IPS-NIHi11 (cell line): ENCODE measurements at regions not wholly inside any gene's neighbourhood (a gene's known extent, or its start where the extent isn't known, plus 50 kb on each side); places are given as distances from the start of the nearest gene placed in this dataset.
"Not testable (repeated sequence)": the region's sequence is repeated elsewhere in the genome, so short reads cannot be mapped to it uniquely, and the experiment has no call there.

Experiments used
- DNase-seq: peaks from one replicate; pipeline ENCODE4 v3.0.0; 2012; ENCODE audit warnings: mixed read lengths, low spot score

GRCh38 chr1:143778178-143778577, 193.6 kb downstream of the FAM72C start:
- not testable (repeated sequence) for DNase-seq

GRCh38 chr1:143764831-143765230, 207.0 kb downstream of the FAM72C start:
- DNase-seq, result not testable (repeated sequence)

- not testable (repeated sequence) for DNase-seq
Measured at GRCh38 chr1:143760366-143760765, 211.4 kb downstream of the FAM72C start.

- not testable (repeated sequence) for DNase-seq
Measured at GRCh38 chr1:143755961-143756360, 215.8 kb downstream of the FAM72C start.

- DNase-seq, result no peak
Measured at GRCh38 chr1:143748906-143749305, 222.9 kb downstream of the FAM72C start.

- DNase-seq, result no peak
Measured at GRCh38 chr1:143736562-143736961, 235.2 kb downstream of the FAM72C start.

- DNase-seq, result no peak
Measured at GRCh38 chr1:143735764-143736461, 235.9 kb downstream of the FAM72C start.

- DNase-seq, result not testable (repeated sequence)
Measured at GRCh38 chr1:143734261-143734660, 237.5 kb downstream of the FAM72C start.

GRCh38 chr1:143730890-143731289, 240.9 kb downstream of the FAM72C start:
- not testable (repeated sequence) for DNase-seq

GRCh38 chr1:143729449-143730111, 242.2 kb downstream of the FAM72C start:
- DNase-seq, result not testable (repeated sequence)

GRCh38 chr1:143728802-143729448, 242.9 kb downstream of the FAM72C start:
- not testable (repeated sequence) for DNase-seq

- DNase-seq, result no peak
Measured at GRCh38 chr1:143727263-143727662, 244.5 kb downstream of the FAM72C start.

- no peak for DNase-seq
Measured at GRCh38 chr1:143721024-143721373, 250.8 kb downstream of the FAM72C start.

GRCh38 chr1:143720087-143721023, 251.4 kb downstream of the FAM72C start:
- no peak for DNase-seq

GRCh38 chr1:143718524-143718923, 253.3 kb downstream of the FAM72C start:
- DNase-seq, result no peak

- DNase-seq, result no peak
Measured at GRCh38 chr1:143718021-143718420, 253.8 kb downstream of the FAM72C start.

- no peak for DNase-seq
Measured at GRCh38 chr1:143717434-143717833, 254.4 kb downstream of the FAM72C start.

- DNase-seq, result not testable (repeated sequence)
Measured at GRCh38 chr1:143714913-143715312, 256.9 kb downstream of the FAM72C start.

- not testable (repeated sequence) for DNase-seq
Measured at GRCh38 chr1:143709606-143710259, 262.1 kb downstream of the FAM72C start.

GRCh38 chr1:143702739-143703138, 269.0 kb downstream of the FAM72C start:
- DNase-seq, result not testable (repeated sequence)

GRCh38 chr1:143699731-143700130, 272.1 kb downstream of the FAM72C start:
- DNase-seq, result no peak
